ENCODE measurements at regions not wholly inside any gene's neighbourhood (a gene's known extent, or its start where the extent isn't known, plus 50 kb on each side); places are given as distances from the start of the nearest gene placed in this dataset.

DNA sequence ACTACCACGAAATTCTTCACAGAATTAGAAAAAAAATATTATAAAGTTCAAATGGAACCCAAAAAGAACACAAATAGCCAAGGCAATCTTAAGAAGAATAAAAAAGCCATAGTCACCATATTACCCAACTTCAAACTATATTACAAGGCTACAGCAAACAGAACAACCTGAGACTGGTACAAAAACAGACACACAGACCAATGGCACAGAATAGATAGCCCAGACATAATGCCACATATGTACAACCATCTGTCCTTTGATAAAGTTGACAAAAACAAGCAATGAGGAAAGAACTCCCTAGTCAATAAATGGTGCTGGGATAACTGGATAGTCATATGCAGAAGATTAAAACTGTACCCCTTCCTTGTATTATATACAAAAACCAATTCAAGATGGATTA lies 808.5 kb upstream of the ZWINT start:
- Mint-ChIP-seq H3K4me3 (no peak overlapping the region), H3K27ac (no peak overlapping the region), H3K27me3 (no peaks in the 10 kb centered on the region), H3K4me1 (peaks cover 0 to 5% (median 0%) of the 10 kb centered on the region in 7 donors), H3K36me3 (no peaks in the 10 kb centered on the region), H3K9me3 (peaks cover 0 to 18% (median 8%) of the 10 kb centered on the region in 11 donors)
- no peak for ATAC-seq
- H3K4me3 ChIP-seq (ENCODE audit: low read length) = no peak overlapping the region
- no peaks in the 10 kb centered on the region for H3K36me3 ChIP-seq (ENCODE audit: control insufficient read depth in 2 of 3, insufficient read depth in 3 of 3, low read length in 3 of 3)
- no peak for DNase-seq
- no peaks in the 10 kb centered on the region for H3K27me3 ChIP-seq (ENCODE audit: control insufficient read depth in 2 of 2, insufficient read depth in 2 of 2, low read length in 2 of 2)
- ChIA-PET CTCF (no interaction called here), POLR2A (no interaction called here)
- no peaks in the 10 kb centered on the region for H3K9me3 ChIP-seq (ENCODE audit: control insufficient read depth in 2 of 3, low read length in 3 of 3)
- H3K4me1 ChIP-seq (ENCODE audit: control insufficient read depth in 2 of 2, insufficient read depth in 2 of 2, low read length in 2 of 2) = no peaks in the 10 kb centered on the region
- no peak overlapping the region for H3K27ac ChIP-seq (ENCODE audit: low read depth, low read length)
- intact Hi-C loops (cut with micrococcal nuclease) = no loop called here

DNA sequence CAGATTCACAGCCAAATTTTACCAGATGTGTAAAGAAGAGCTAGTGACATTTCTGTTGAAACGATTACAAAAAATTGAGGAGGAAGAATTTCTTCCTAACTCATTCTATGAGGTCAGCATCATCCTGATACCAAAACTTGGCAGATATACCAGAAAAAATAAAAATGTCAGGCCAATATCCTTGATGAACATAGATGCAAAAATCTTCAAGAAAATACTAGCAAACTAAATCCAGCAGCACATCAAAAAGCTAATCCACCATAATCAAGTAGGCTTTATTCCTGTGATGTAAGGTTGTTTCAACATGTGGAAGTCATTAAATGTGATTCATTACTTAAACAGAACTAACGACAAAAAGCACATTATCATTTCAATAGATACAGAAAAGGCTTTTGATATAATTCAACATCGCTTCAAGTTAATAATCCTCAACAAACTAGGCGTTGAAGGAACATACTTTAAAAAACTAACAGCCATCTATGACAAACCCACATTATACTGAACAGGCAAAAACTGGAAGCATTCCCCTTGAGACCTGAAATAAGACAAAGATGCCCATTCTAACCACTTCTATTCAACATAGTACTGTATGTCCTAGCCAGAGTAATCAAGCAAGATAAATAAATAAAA lies 807.7 kb upstream of the ZWINT start:
- intact Hi-C loops (cut with micrococcal nuclease) = no loop called here
- Mint-ChIP-seq H3K4me1 (peaks cover 0 to 5% (median 0%) of the 10 kb centered on the region in 7 donors), H3K27ac (no peak overlapping the region), H3K9me3 (peaks cover 0 to 19% (median 9%) of the 10 kb centered on the region in 11 donors), H3K27me3 (no peaks in the 10 kb centered on the region), H3K36me3 (no peaks in the 10 kb centered on the region), H3K4me3 (no peak overlapping the region)
- no peaks in the 10 kb centered on the region for H3K9me3 ChIP-seq (ENCODE audit: control insufficient read depth in 2 of 3, low read length in 3 of 3)
- H3K27ac ChIP-seq (ENCODE audit: low read depth, low read length) = no peak overlapping the region
- POLR2A ChIA-PET = no interaction called here
- no peaks in the 10 kb centered on the region for H3K36me3 ChIP-seq (ENCODE audit: control insufficient read depth in 2 of 3, insufficient read depth in 3 of 3, low read length in 3 of 3)
- H3K4me1 ChIP-seq (ENCODE audit: control insufficient read depth in 2 of 2, insufficient read depth in 2 of 2, low read length in 2 of 2) = no peaks in the 10 kb centered on the region
- DNase-seq (no peak), ATAC-seq (no peak)
- H3K27me3 ChIP-seq (ENCODE audit: control insufficient read depth in 2 of 2, insufficient read depth in 2 of 2, low read length in 2 of 2) = no peaks in the 10 kb centered on the region
- H3K4me3 ChIP-seq (ENCODE audit: low read length) = no peak overlapping the region
- CTCF ChIA-PET = no interaction called here

DNA sequence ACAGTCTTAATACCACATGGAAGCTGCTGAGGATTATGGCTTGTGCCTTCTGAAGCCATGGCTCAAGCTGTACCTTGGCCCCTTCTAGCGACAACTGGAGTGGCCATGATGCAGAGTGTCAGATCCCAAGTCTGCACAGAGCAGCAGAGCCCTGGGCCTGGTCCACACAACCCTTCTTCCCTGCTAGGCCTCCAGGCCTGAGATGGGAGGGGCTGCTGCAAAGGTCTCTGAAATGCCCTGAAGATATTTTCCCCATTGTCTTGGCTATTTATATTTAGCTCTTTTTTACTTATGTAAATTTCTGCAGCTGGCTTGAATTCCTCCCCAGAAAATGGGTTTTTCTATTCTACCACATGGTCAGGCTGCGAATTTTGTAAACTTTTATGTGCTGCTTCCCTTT lies 804.6 kb upstream of the ZWINT start:
- Histone ChIP-seq H3K36me3 (ENCODE audit: control insufficient read depth in 2 of 3, insufficient read depth in 3 of 3, low read length in 3 of 3) (no peaks in the 10 kb centered on the region), H3K4me3 (ENCODE audit: low read length) (no peak overlapping the region), H3K4me1 (ENCODE audit: control insufficient read depth in 2 of 2, insufficient read depth in 2 of 2, low read length in 2 of 2) (no peaks in the 10 kb centered on the region), H3K27me3 (ENCODE audit: control insufficient read depth in 2 of 2, insufficient read depth in 2 of 2, low read length in 2 of 2) (no peaks in the 10 kb centered on the region), H3K9me3 (ENCODE audit: control insufficient read depth in 2 of 3, low read length in 3 of 3) (no peaks in the 10 kb centered on the region), H3K27ac (ENCODE audit: low read depth, low read length) (no peak overlapping the region)
- no peak overlapping the region for H3K4me3 Mint-ChIP-seq
- ATAC-seq = no peak
- no peaks in the 10 kb centered on the region for H3K27me3 Mint-ChIP-seq
- DNase-seq = no peak
- peaks cover 0 to 5% (median 0%) of the 10 kb centered on the region in 7 donors for H3K4me1 Mint-ChIP-seq
- ChIA-PET POLR2A (no interaction called here), CTCF (no interaction called here)
- peaks cover 2 to 19% (median 9%) of the 10 kb centered on the region in 11 donors for H3K9me3 Mint-ChIP-seq
- intact Hi-C loops (cut with micrococcal nuclease) = no loop called here
- no peaks in the 10 kb centered on the region for H3K36me3 Mint-ChIP-seq
- H3K27ac Mint-ChIP-seq = no peak overlapping the region

GRCh38 chr10:57162231-57162630 lies 801.2 kb upstream of the ZWINT start:
- Histone ChIP-seq H3K9me3 (ENCODE audit: control insufficient read depth in 2 of 3, low read length in 3 of 3) (no peaks in the 10 kb centered on the region), H3K36me3 (ENCODE audit: control insufficient read depth in 2 of 3, insufficient read depth in 3 of 3, low read length in 3 of 3) (no peaks in the 10 kb centered on the region), H3K4me1 (ENCODE audit: control insufficient read depth in 2 of 2, insufficient read depth in 2 of 2, low read length in 2 of 2) (no peaks in the 10 kb centered on the region), H3K4me3 (ENCODE audit: low read length) (no peak overlapping the region), H3K27ac (ENCODE audit: low read depth, low read length) (no peak overlapping the region), H3K27me3 (ENCODE audit: control insufficient read depth in 2 of 2, insufficient read depth in 2 of 2, low read length in 2 of 2) (no peaks in the 10 kb centered on the region)
- Mint-ChIP-seq H3K27me3 (no peaks in the 10 kb centered on the region), H3K4me1 (peaks cover 0 to 5% (median 0%) of the 10 kb centered on the region in 7 donors), H3K36me3 (no peaks in the 10 kb centered on the region), H3K27ac (no peak overlapping the region), H3K9me3 (peaks cover 0 to 19% (median 9%) of the 10 kb centered on the region in 11 donors), H3K4me3 (no peak overlapping the region)
- ChIA-PET POLR2A (no interaction called here), CTCF (no interaction called here)
- ATAC-seq = no peak
- no peak for DNase-seq
- intact Hi-C loops (cut with micrococcal nuclease) = no loop called here

DNA sequence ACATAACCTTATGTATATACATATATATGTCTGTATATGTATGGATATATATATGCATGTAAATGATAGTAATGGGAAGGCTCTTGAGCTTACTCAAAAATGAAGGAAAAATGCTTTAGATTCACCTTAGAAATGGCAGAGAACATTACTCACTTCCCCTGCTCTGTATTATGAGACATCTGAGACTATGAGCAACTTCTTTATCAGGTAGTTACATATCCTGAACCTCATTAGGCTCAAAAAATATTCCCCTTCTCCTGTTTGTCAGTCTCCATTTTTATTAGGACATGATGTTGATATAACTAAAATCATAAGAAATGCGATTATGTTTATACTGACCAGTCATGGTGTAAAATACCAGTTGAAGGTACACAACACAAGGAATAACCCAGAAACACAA lies 800.1 kb upstream of the ZWINT start:
- Histone ChIP-seq H3K27ac (ENCODE audit: low read depth, low read length) (no peak overlapping the region), H3K4me3 (ENCODE audit: low read length) (no peak overlapping the region), H3K4me1 (ENCODE audit: control insufficient read depth in 2 of 2, insufficient read depth in 2 of 2, low read length in 2 of 2) (no peaks in the 10 kb centered on the region), H3K9me3 (ENCODE audit: control insufficient read depth in 2 of 3, low read length in 3 of 3) (no peaks in the 10 kb centered on the region), H3K27me3 (ENCODE audit: control insufficient read depth in 2 of 2, insufficient read depth in 2 of 2, low read length in 2 of 2) (no peaks in the 10 kb centered on the region), H3K36me3 (ENCODE audit: control insufficient read depth in 2 of 3, insufficient read depth in 3 of 3, low read length in 3 of 3) (no peaks in the 10 kb centered on the region)
- DNase-seq (no peak), ATAC-seq (no peak)
- H3K4me3 Mint-ChIP-seq = no peak overlapping the region
- CTCF ChIA-PET = no interaction called here
- H3K36me3 Mint-ChIP-seq = no peaks in the 10 kb centered on the region
- H3K27me3 Mint-ChIP-seq = no peaks in the 10 kb centered on the region
- H3K4me1 Mint-ChIP-seq = no peaks in the 10 kb centered on the region
- H3K27ac Mint-ChIP-seq = no peak overlapping the region
- intact Hi-C loops (cut with micrococcal nuclease) = no loop called here
- POLR2A ChIA-PET = no interaction called here
- peaks cover 0 to 15% (median 5%) of the 10 kb centered on the region in 11 donors for H3K9me3 Mint-ChIP-seq

DNA sequence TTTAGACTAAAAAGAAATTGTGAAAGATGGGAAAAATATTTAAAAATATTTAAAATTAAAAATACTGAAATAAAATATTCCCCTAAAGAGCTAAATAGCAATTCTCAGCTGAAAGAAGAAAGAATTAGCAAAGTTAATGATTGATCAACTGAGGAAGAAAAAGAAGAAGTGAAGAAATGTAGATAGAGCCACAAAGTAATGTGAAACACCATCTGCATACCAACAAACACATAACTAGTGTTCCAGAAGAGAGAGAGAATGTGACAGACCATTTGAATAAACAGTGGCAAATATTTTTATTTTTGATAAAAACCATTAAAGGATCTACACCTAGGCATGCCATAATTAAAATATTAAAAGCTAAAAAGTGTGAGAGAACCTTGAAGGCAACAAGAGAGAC lies 784.5 kb upstream of the ZWINT start:
- intact Hi-C loops (cut with micrococcal nuclease) = no loop called here

DNA sequence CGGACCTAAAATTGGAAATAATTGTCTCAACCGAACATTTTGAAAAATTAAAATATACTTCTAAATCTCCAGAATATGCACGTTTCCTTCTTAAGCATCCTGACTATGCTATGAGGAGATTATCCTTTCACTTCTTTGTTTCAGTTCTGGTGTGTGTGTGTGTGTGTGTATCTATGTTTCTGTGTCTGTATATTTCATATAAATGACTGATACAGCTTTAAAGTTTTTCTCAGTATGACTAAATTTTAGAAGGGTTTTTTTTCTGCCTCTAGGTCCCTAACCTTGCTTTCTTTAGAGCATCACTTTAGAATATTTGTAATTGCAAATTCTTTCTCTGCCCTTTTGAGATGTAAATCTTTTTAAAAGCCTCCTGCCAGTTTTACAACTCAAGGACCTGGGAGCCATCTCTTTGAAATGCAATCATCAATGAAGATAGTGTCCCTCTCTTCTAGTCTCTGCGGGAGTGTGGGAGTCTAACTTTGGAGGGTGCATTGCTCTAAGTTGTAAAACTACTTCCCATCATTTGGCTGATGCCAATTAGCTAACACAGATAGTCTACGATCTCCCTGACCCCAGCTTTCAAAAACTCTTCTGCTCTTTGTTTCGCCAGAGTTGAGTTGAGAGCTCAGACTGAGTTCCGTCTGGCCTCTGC lies 782.0 kb upstream of the ZWINT start:
- ChIA-PET CTCF (no interaction called here), POLR2A (no interaction called here)
- Histone ChIP-seq H3K36me3 (ENCODE audit: control insufficient read depth in 2 of 3, insufficient read depth in 3 of 3, low read length in 3 of 3) (no peaks in the 10 kb centered on the region), H3K4me1 (ENCODE audit: control insufficient read depth in 2 of 2, insufficient read depth in 2 of 2, low read length in 2 of 2) (no peaks in the 10 kb centered on the region), H3K27ac (ENCODE audit: low read depth, low read length) (no peak overlapping the region), H3K4me3 (ENCODE audit: low read length) (no peak overlapping the region), H3K27me3 (ENCODE audit: control insufficient read depth in 2 of 2, insufficient read depth in 2 of 2, low read length in 2 of 2) (no peaks in the 10 kb centered on the region), H3K9me3 (ENCODE audit: control insufficient read depth in 2 of 3, low read length in 3 of 3) (no peaks in the 10 kb centered on the region)
- Mint-ChIP-seq H3K27ac (no peak overlapping the region), H3K4me1 (no peaks in the 10 kb centered on the region), H3K36me3 (peaks cover 0 to 3% (median 0%) of the 10 kb centered on the region in 5 donors), H3K9me3 (peaks cover 0 to 17% (median 8%) of the 10 kb centered on the region in 11 donors), H3K4me3 (no peak overlapping the region), H3K27me3 (no peaks in the 10 kb centered on the region)
- ATAC-seq (no peak), DNase-seq (no peak)
- intact Hi-C loops (cut with micrococcal nuclease) = no loop called here

More for the DNA sequence above, 784.5 kb upstream of the ZWINT start:
- peaks cover 0 to 24% (median 8%) of the 10 kb centered on the region in 11 donors for H3K9me3 Mint-ChIP-seq
- DNase-seq = no peak
- ATAC-seq = no peak
- no peaks in the 10 kb centered on the region for H3K36me3 ChIP-seq (ENCODE audit: control insufficient read depth in 2 of 3, insufficient read depth in 3 of 3, low read length in 3 of 3)
- H3K27me3 ChIP-seq (ENCODE audit: control insufficient read depth in 2 of 2, insufficient read depth in 2 of 2, low read length in 2 of 2) = no peaks in the 10 kb centered on the region
- H3K4me3 ChIP-seq (ENCODE audit: low read length) = no peak overlapping the region
- no peak overlapping the region for H3K27ac Mint-ChIP-seq
- H3K36me3 Mint-ChIP-seq = peaks cover 0 to 3% (median 0%) of the 10 kb centered on the region in 5 donors
- H3K27ac ChIP-seq (ENCODE audit: low read depth, low read length) = no peak overlapping the region
- CTCF ChIA-PET = no interaction called here
- H3K4me3 Mint-ChIP-seq = no peak overlapping the region
- POLR2A ChIA-PET = no interaction called here
- no peaks in the 10 kb centered on the region for H3K4me1 Mint-ChIP-seq
- H3K4me1 ChIP-seq (ENCODE audit: control insufficient read depth in 2 of 2, insufficient read depth in 2 of 2, low read length in 2 of 2) = no peaks in the 10 kb centered on the region
- no peaks in the 10 kb centered on the region for H3K9me3 ChIP-seq (ENCODE audit: control insufficient read depth in 2 of 3, low read length in 3 of 3)
- no peaks in the 10 kb centered on the region for H3K27me3 Mint-ChIP-seq
